Upper lobe of left lung (tissue), 4 donors: ENCODE measurements at regions not wholly inside any gene's neighbourhood (a gene's known extent, or its start where the extent isn't known, plus 50 kb on each side); places are given as distances from the start of the nearest gene placed in this dataset.

Experiments used
- CTCF ChIP-seq, 6 experiments: fragments of 450-650 bp in 4 of 6; fragments of 200-600 bp in 2 of 6; sonication (generic) in 2 of 6; IDR thresholded peaks; one replicate each; pipeline ENCODE4 v1.5.1; 2016 to 2019; ENCODE audit warnings: antibody characterized with exemption in 6 of 6
- EP300 ChIP-seq, 4 donors: sonication (generic); formaldehyde crosslinking; IDR thresholded peaks; one replicate each; pipeline ENCODE4 v1.5.1; 2017; ENCODE audit warnings: antibody characterized with exemption in 4 of 4, control low read depth in 2 of 4
- POLR2A ChIP-seq, 4 donors: fragments of 450-650 bp; IDR thresholded peaks; one replicate each; pipeline ENCODE4 v1.5.1; 2016 to 2017; ENCODE audit warnings: antibody characterized with exemption in 4 of 4, mild to moderate bottlenecking in 2 of 4
- POLR2AphosphoS5 ChIP-seq, 2 donors: sonication (generic); formaldehyde crosslinking; IDR thresholded peaks; one replicate each; pipeline ENCODE4 v1.5.1; 2017; ENCODE audit warnings: antibody characterized with exemption in 2 of 2

GRCh38 chr4:66687459-66687858 lies 857.8 kb downstream of the CENPC start:
- TF ChIP-seq POLR2A (IDR thresholded peaks at IDR 0.05) (no peak), POLR2AphosphoS5 (IDR thresholded peaks at IDR 0.05) (no peak), CTCF (IDR thresholded peaks at IDR 0.05) (no peak), EP300 (IDR thresholded peaks at IDR 0.05) (no peak)
